Spleen (tissue), 11 donors: ENCODE measurements at regions not wholly inside any gene's neighbourhood (a gene's known extent, or its start where the extent isn't known, plus 50 kb on each side); places are given as distances from the start of the nearest gene placed in this dataset.

Experiments
- DNase-seq: peaks from one replicate; pipeline ENCODE4 v3.0.0-alpha.2; 2020
- H3K27ac ChIP-seq, 8 donors: fragments of 200-600 bp; sonication (generic) in 7 of 8; 1 replicate in 4 of 8; 2 replicates in 4 of 8; pipeline versions ENCODE4 v1.5.0 to v1.8.0; 2016 to 2021; ENCODE audit warnings: inconsistent platforms in 4 of 8, mild to moderate bottlenecking in 4 of 8, moderate library complexity in 1 of 8
- H3K27me3 ChIP-seq, 7 donors: fragments of 200-600 bp; sonication (generic) in 6 of 7; replicated peaks in 1 of 7; 1 replicate in 4 of 7; 2 replicates in 3 of 7; pipeline versions ENCODE4 v1.5.0 to v1.8.0; 2016 to 2021; ENCODE audit warnings: inconsistent platforms in 3 of 7, mild to moderate bottlenecking in 1 of 7
- H3K36me3 ChIP-seq, 6 donors: fragments of 200-600 bp; sonication (generic) in 5 of 6; 1 replicate in 4 of 6; 2 replicates in 2 of 6; pipeline versions ENCODE4 v1.5.0 to v1.8.0; 2016 to 2021; ENCODE audit warnings: inconsistent platforms in 2 of 6
- H3K4me1 ChIP-seq, 6 donors: fragments of 200-600 bp; sonication (generic) in 5 of 6; 1 replicate in 3 of 6; 2 replicates in 3 of 6; pipeline versions ENCODE4 v1.5.0 to v1.8.0; 2016 to 2021; ENCODE audit warnings: inconsistent platforms in 3 of 6
- H3K4me3 ChIP-seq, 8 donors: fragments of 200-600 bp; sonication (generic) in 7 of 8; 1 replicate in 4 of 8; 2 replicates in 4 of 8; pipeline versions ENCODE4 v1.5.0 to v1.8.0; 2016 to 2021; ENCODE audit warnings: inconsistent platforms in 4 of 8, mild to moderate bottlenecking in 4 of 8, moderate library complexity in 2 of 8
- H3K9me3 ChIP-seq, 8 donors: fragments of 200-600 bp; sonication (generic) in 7 of 8; 1 replicate in 4 of 8; 2 replicates in 4 of 8; pipeline versions ENCODE4 v1.5.0 to v1.8.0; 2016 to 2021; ENCODE audit warnings: inconsistent platforms in 4 of 8
- POLR2A ChIP-seq, 3 donors: fragments of 450-650 bp; IDR thresholded peaks; one replicate each; pipeline ENCODE4 v1.5.1; 2017; ENCODE audit warnings: antibody characterized with exemption in 3 of 3, mild to moderate bottlenecking in 1 of 3
- POLR2AphosphoS5 ChIP-seq, 3 donors: sonication (generic); formaldehyde crosslinking; IDR thresholded peaks; one replicate each; pipeline ENCODE4 v1.5.1; 2017; ENCODE audit warnings: antibody characterized with exemption in 3 of 3
- WGBS, 5 donors: extraction: QIAGEN DNeasy Blood & Tissue Kit in 3 of 5; methylation state at CpG; one replicate each; pipeline versions ENCODE4 v1.1.5 to v1.1.7; 2013 to 2018; 5-methylcytosine and 5-hydroxymethylcytosine counted together
- intact Hi-C: fragments of 100-400 bp; cut with DNase I; formaldehyde crosslinking; loops from one replicate; pipeline ENCODE4 v1.15.0; 2023; ENCODE audit warnings: low total_unique reads
- TF ChIP-seq, protein P1 (sequence below), 11 experiments: fragments of 200-600 bp in 7 of 11; fragments of 450-650 bp in 4 of 11; sonication (generic) in 4 of 11; IDR thresholded peaks in 8 of 11; conservative IDR thresholded peaks in 3 of 11; 1 replicate in 7 of 11; 2 replicates in 4 of 11; pipeline versions ENCODE4 v1.4.0 to v1.8.0; 2016 to 2021; ENCODE audit warnings: antibody characterized with exemption in 11 of 11, inconsistent platforms in 4 of 11, mild to moderate bottlenecking in 1 of 11
- donor health status: healthy with polysubstance abuse.
- donor health status: DM: no; HTN: no; CAD: no; lungs with moderate emphysema.
- donor health status: DM: no; HTN: no; CAD: no.
- donor health status: Bipolar disorder and iron deficiency.
- donor health status: healthy.
- donor health status: DM: no; HTN: no; CAD: no.
- donor health status: DM: yes; HTN: yes; CAD: no.

DNA sequence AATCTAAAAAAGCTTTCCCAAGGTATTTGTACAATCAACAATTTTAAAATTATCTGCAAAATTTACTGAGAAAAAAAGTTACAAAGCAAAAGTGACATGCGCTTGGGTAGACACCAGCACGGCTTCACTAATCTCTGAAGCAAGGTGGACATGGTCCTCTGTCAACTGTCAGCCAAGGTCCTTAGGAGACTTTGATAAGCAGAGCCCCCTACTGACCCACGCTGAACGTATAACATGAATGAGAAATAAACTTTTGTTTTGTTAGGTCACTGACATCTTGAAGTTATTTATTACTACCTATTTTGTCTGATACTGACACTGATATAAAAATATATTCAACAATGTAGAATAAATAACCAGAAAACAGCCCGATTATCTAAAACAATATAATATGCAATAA, 100.7 kb upstream of the OBI1 start:
- no peak overlapping the region for H3K27ac ChIP-seq
- H3K27me3 ChIP-seq: peaks cover 0 to 14% (median 0%) of the 10 kb centered on the region in 7 donors
- no peaks in the 10 kb centered on the region for H3K4me1 ChIP-seq
- no peaks in the 10 kb centered on the region for H3K36me3 ChIP-seq
- TF ChIP-seq POLR2AphosphoS5 (IDR thresholded peaks at IDR 0.05) (no peak), POLR2A (IDR thresholded peaks at IDR 0.05) (no peak)
- TF ChIP-seq, protein P1, sequence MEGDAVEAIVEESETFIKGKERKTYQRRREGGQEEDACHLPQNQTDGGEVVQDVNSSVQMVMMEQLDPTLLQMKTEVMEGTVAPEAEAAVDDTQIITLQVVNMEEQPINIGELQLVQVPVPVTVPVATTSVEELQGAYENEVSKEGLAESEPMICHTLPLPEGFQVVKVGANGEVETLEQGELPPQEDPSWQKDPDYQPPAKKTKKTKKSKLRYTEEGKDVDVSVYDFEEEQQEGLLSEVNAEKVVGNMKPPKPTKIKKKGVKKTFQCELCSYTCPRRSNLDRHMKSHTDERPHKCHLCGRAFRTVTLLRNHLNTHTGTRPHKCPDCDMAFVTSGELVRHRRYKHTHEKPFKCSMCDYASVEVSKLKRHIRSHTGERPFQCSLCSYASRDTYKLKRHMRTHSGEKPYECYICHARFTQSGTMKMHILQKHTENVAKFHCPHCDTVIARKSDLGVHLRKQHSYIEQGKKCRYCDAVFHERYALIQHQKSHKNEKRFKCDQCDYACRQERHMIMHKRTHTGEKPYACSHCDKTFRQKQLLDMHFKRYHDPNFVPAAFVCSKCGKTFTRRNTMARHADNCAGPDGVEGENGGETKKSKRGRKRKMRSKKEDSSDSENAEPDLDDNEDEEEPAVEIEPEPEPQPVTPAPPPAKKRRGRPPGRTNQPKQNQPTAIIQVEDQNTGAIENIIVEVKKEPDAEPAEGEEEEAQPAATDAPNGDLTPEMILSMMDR (IDR thresholded peaks at IDR 0.05 in 8 of 11, conservative IDR thresholded peaks at IDR 0.05 in 3 of 11): no peak
- no peak overlapping the region for H3K4me3 ChIP-seq
- H3K9me3 ChIP-seq: no peaks in the 10 kb centered on the region
- DNase-seq: no peak
- 75 to 80% (median 77%) methylated on average over 5 of the region's 5 CpGs for WGBS, 5 donors
- intact Hi-C loops: no loop called here

DNA sequence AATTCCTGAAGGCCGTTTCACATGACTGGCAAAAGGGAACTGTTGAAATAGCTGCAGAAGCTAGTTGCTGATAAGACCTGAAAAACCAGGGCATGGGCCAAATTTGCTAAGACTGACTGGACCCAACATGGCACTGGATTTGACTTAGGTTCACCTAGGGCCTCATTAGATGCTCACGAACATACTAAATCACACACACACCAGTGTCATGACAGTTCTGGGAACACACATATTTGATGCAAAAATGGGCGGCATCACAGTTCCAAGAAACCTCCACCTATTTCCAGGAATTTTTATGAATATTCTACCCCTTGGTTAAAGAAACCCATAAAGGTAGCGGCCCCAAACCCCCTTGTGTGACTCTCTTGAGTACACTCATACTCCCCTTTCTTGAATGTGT, 99.6 kb upstream of the OBI1 start:
- WGBS, 5 donors: 66 to 85% (median 76%) methylated on average over 4 of the region's 4 CpGs
- DNase-seq: no peak
- Histone ChIP-seq H3K4me1 (no peaks in the 10 kb centered on the region), H3K4me3 (no peak overlapping the region), H3K27me3 (peaks cover 0 to 17% (median 0%) of the 10 kb centered on the region in 7 donors), H3K27ac (no peak overlapping the region), H3K9me3 (no peaks in the 10 kb centered on the region), H3K36me3 (no peaks in the 10 kb centered on the region)
- intact Hi-C loops: no loop called here
- TF ChIP-seq POLR2A (IDR thresholded peaks at IDR 0.05): no peak
- TF ChIP-seq, protein P1 (IDR thresholded peaks at IDR 0.05 in 8 of 11, conservative IDR thresholded peaks at IDR 0.05 in 3 of 11): no peak
- TF ChIP-seq POLR2AphosphoS5 (IDR thresholded peaks at IDR 0.05): no peak

DNA sequence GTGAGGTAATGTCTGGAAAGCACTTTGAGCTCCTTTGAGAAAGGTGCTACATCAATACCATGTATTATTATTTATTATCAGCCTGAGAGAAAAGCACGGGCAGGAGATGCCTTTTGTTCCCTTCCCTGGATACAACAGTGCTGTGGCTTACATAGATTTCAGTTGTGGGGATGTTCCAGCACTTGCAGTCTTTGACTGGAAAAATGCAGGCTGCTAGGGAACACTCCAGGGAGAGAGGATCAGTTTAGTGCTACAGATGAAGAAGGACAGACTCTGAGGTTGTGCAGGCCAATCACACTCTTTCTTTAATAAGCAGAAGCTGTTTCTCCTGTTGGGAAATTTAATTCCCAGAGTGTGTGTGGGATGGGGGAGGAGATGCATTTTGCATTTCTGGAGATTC, 94.5 kb upstream of the OBI1 start:
- no peak for TF ChIP-seq POLR2A (IDR thresholded peaks at IDR 0.05)
- TF ChIP-seq, protein P1 (IDR thresholded peaks at IDR 0.05 in 8 of 11, conservative IDR thresholded peaks at IDR 0.05 in 3 of 11): no peak
- no peak for TF ChIP-seq POLR2AphosphoS5 (IDR thresholded peaks at IDR 0.05)
- intact Hi-C loops: no loop called here
- WGBS, 5 donors: 50 to 80% (median 70%) methylated on average over 1 of the region's 1 CpG
- no peaks in the 10 kb centered on the region for H3K4me1 ChIP-seq
- no peak for DNase-seq
- no peaks in the 10 kb centered on the region for H3K36me3 ChIP-seq
- H3K4me3 ChIP-seq: no peak overlapping the region
- peaks cover 0 to 9% (median 0%) of the 10 kb centered on the region in 7 donors for H3K27me3 ChIP-seq
- no peak overlapping the region for H3K27ac ChIP-seq
- H3K9me3 ChIP-seq: no peaks in the 10 kb centered on the region

DNA sequence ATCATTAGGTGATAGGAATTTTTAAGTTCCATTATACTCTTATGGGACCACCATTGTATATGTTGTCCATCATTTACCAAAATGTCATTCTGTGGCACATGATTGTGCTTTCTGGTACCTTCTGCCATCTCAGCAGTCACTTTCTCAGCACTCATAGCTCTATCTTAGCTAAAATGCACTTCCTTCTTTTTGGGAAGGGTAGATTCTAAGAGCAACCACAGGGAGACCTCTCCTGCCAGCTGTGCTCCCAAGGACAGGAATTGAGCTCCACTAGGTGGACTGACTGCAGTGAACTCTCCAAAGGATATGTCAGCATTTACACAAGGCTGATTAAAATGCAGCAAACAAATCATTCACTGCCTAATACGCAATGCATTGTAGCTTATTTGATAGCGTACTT, 91.8 kb upstream of the OBI1 start:
- Histone ChIP-seq H3K27me3 (peaks cover 0 to 9% (median 0%) of the 10 kb centered on the region in 7 donors), H3K9me3 (no peaks in the 10 kb centered on the region), H3K4me3 (no peak overlapping the region), H3K27ac (no peak overlapping the region), H3K4me1 (no peaks in the 10 kb centered on the region), H3K36me3 (no peaks in the 10 kb centered on the region)
- DNase-seq: no peak
- TF ChIP-seq POLR2AphosphoS5 (IDR thresholded peaks at IDR 0.05) (no peak), POLR2A (IDR thresholded peaks at IDR 0.05) (no peak)
- TF ChIP-seq, protein P1 (IDR thresholded peaks at IDR 0.05 in 8 of 11, conservative IDR thresholded peaks at IDR 0.05 in 3 of 11): no peak
- WGBS, 5 donors: 84 to 93% (median 89%) methylated on average over 2 of the region's 2 CpGs
- intact Hi-C loops: no loop called here
